ENCODE measurements at regions not wholly inside any gene's neighbourhood (a gene's known extent, or its start where the extent isn't known, plus 50 kb on each side); places are given as distances from the start of the nearest gene placed in this dataset.
A peak's percentile ranks its signal among the peaks of the same experiment; 100 is the strongest.
"Not testable (repeated sequence)": the region's sequence is repeated elsewhere in the genome, so short reads cannot be mapped to it uniquely, and the experiment has no call there.

- not testable (repeated sequence) for DNase-seq
Observed at GRCh38 chr2:64252251-64252978, 108.2 kb upstream of the PELI1 start.

GRCh38 chr2:64253421-64253820 lies 109.2 kb upstream of the PELI1 start:
- not testable (repeated sequence) for DNase-seq

GRCh38 chr2:64258566-64258965 lies 114.3 kb upstream of the PELI1 start:
- DNase-seq = no peak

- no peak for DNase-seq
Observed at GRCh38 chr2:64259312-64259711, 115.1 kb upstream of the PELI1 start.

GRCh38 chr2:64260093-64260803 lies 116.0 kb upstream of the PELI1 start:
- peak; percentile 39 to 45 for DNase-seq

GRCh38 chr2:64260817-64261216 lies 116.6 kb upstream of the PELI1 start:
- peak; percentile 70 to 75 for DNase-seq

GRCh38 chr2:64262071-64262470 lies 117.9 kb upstream of the PELI1 start:
- no peak for DNase-seq

- DNase-seq = no peak
Observed at GRCh38 chr2:64262816-64263215, 118.6 kb upstream of the PELI1 start.

GRCh38 chr2:64263315-64263714 lies 119.1 kb upstream of the PELI1 start:
- DNase-seq = no peak

- DNase-seq = no peak
Observed at GRCh38 chr2:64267699-64268098, 123.5 kb upstream of the PELI1 start.

GRCh38 chr2:64268330-64269048 lies 124.3 kb upstream of the PELI1 start:
- DNase-seq = no peak

GRCh38 chr2:64273524-64274398 lies 129.5 kb upstream of the PELI1 start:
- DNase-seq = peak; percentile 84 to 90

GRCh38 chr2:64274399-64275173 lies 130.4 kb upstream of the PELI1 start:
- no peak for DNase-seq

- no peak for DNase-seq
Observed at GRCh38 chr2:64275174-64275466, 130.9 kb upstream of the PELI1 start.

- no peak for DNase-seq
Observed at GRCh38 chr2:64276417-64277095, 132.3 kb upstream of the PELI1 start.

GRCh38 chr2:64277101-64277849 lies 133.1 kb upstream of the PELI1 start:
- DNase-seq = no peak

GRCh38 chr2:64280812-64281211 lies 136.6 kb upstream of the PELI1 start:
- not testable (repeated sequence) for DNase-seq

- no peak for DNase-seq
Observed at GRCh38 chr2:64283006-64283570, 138.9 kb upstream of the PELI1 start.

GRCh38 chr2:64283641-64284361 lies 139.6 kb upstream of the PELI1 start:
- no peak for DNase-seq

GRCh38 chr2:64284751-64285150 lies 140.5 kb upstream of the PELI1 start:
- DNase-seq = no peak
